IMR-90 (cell line): ENCODE measurements at regions not wholly inside any gene's neighbourhood (a gene's known extent, or its start where the extent isn't known, plus 50 kb on each side); places are given as distances from the start of the nearest gene placed in this dataset.
"Not testable (repeated sequence)": the region's sequence is repeated elsewhere in the genome, so short reads cannot be mapped to it uniquely, and the experiment has no call there.

Source experiments
- ATAC-seq: fragments of 200-7000 bp; cut with Tn5 transposase; 2 replicates; pipeline ENCODE4 v1.9.1; 2020; ENCODE audit warnings: low read depth, mild to moderate bottlenecking, moderate library complexity
- BruUV-seq: library from RNA; stranded (reverse); fragments of 400-500 nt; replicated peaks from 2 replicates; lab custom pipeline; 2021; lab: Mats Ljungman, UMichigan
- CTCF ChIA-PET: fragments of 300-600 bp; formaldehyde crosslinking; extraction: SDS; loops from one replicate; lab custom pipeline; 2021; ENCODE audit warnings: antibody characterized with exemption; lab: Yijun Ruan, JAX
- POLR2A ChIA-PET: fragments of 300-600 bp; sonication (Branson Sonifier 250); formaldehyde crosslinking; loops from one replicate; lab custom pipeline; 2022; ENCODE audit warnings: antibody characterized with exemption; ENCODE audit not compliant: unreplicated experiment; lab: Charles Lee
- DNase-seq: peaks from one replicate; pipeline ENCODE4 v3.0.0; 2013
- H2AFZ ChIP-seq: replicated peaks from 2 replicates; pipeline ENCODE3; 2013; ENCODE audit warnings: low read length, mild to moderate bottlenecking; ENCODE audit not compliant: poor library complexity
- H2AK5ac ChIP-seq: 2 replicates; pipeline ENCODE4 v1.6.1; 2013; ENCODE audit warnings: low read depth, low read length, inconsistent platforms
- H2AK9ac ChIP-seq: replicated peaks from 2 replicates; pipeline ENCODE3; 2013; ENCODE audit warnings: mild to moderate bottlenecking, low read depth, low read length, moderate library complexity; ENCODE audit not compliant: poor library complexity
- H2BK120ac ChIP-seq: 2 replicates; pipeline ENCODE4 v1.6.1; 2013; ENCODE audit warnings: low read depth, low read length, inconsistent platforms
- H2BK15ac ChIP-seq: 3 replicates; pipeline ENCODE4 v1.6.1; 2013; ENCODE audit warnings: low read depth, low read length, inconsistent platforms
- H2BK20ac ChIP-seq: 2 replicates; pipeline ENCODE4 v1.6.1; 2013; ENCODE audit warnings: low read depth, mild to moderate bottlenecking, inconsistent platforms, low read length, moderate library complexity
- H2BK5ac ChIP-seq: 2 replicates; pipeline ENCODE4 v1.6.1; 2013; ENCODE audit warnings: mild to moderate bottlenecking, low read depth, low read length, inconsistent platforms; ENCODE audit not compliant: poor library complexity, severe bottlenecking
- H3K14ac ChIP-seq: replicated peaks from 2 replicates; pipeline ENCODE4 v1.6.1; 2013; ENCODE audit warnings: low read depth, low read length, inconsistent platforms
- H3K18ac ChIP-seq: 2 replicates; pipeline ENCODE4 v1.6.1; 2013; ENCODE audit warnings: low read depth, low read length, control low read depth
- H3K23ac ChIP-seq: 2 replicates; pipeline ENCODE4 v1.6.1; 2013; ENCODE audit warnings: low read depth, low read length, inconsistent platforms
- H3K27ac ChIP-seq: 2 replicates; pipeline ENCODE4 v1.5.1; 2013; ENCODE audit warnings: mild to moderate bottlenecking, control low read depth, low read length; ENCODE audit not compliant: insufficient read depth
- H3K27me3 ChIP-seq: 2 replicates; pipeline ENCODE4 v1.6.1; 2013; ENCODE audit warnings: low read length; ENCODE audit not compliant: control insufficient read depth, insufficient read depth
- H3K36me3 ChIP-seq: 2 replicates; pipeline ENCODE4 v1.6.1; 2013; ENCODE audit warnings: low read length, mixed read lengths; ENCODE audit not compliant: control insufficient read depth, insufficient read depth
- H3K4ac ChIP-seq: 2 replicates; pipeline ENCODE4 v1.6.1; 2013; ENCODE audit warnings: low read depth, low read length, inconsistent platforms
- H3K4me1 ChIP-seq: 2 replicates; pipeline ENCODE4 v1.6.1; 2013; ENCODE audit warnings: low read length, mixed read lengths; ENCODE audit not compliant: control insufficient read depth, insufficient read depth
- H3K4me2 ChIP-seq: 2 replicates; pipeline ENCODE4 v1.6.1; 2013; ENCODE audit warnings: low read depth, mild to moderate bottlenecking, control low read depth, low read length, moderate library complexity
- H3K4me3 ChIP-seq: 2 replicates; pipeline ENCODE4 v1.5.1; 2013; ENCODE audit warnings: low read depth, mild to moderate bottlenecking, control low read depth, low read length, moderate library complexity; ENCODE audit not compliant: insufficient read depth
- H3K56ac ChIP-seq: 2 replicates; pipeline ENCODE4 v1.6.1; 2013; ENCODE audit warnings: low read length, inconsistent platforms; ENCODE audit not compliant: insufficient read depth; ENCODE audit errors: extremely low read depth
- H3K79me1 ChIP-seq, 2 experiments: 2 replicates each; pipeline ENCODE4 v1.6.1; 2013; ENCODE audit warnings: low read length in 2 of 2, inconsistent platforms in 1 of 2, low read depth in 1 of 2
- H3K9ac ChIP-seq: 2 replicates; pipeline ENCODE4 v1.6.1; 2013; ENCODE audit warnings: low read depth, low read length, control low read depth
- H3K9me1 ChIP-seq: 2 replicates; pipeline ENCODE4 v1.6.1; 2013; ENCODE audit warnings: low read length, inconsistent platforms; ENCODE audit not compliant: insufficient read depth
- H3K9me3 ChIP-seq: 2 replicates; pipeline ENCODE4 v1.6.1; 2013; ENCODE audit warnings: low read length; ENCODE audit not compliant: control insufficient read depth, insufficient read depth
- H4K20me1 ChIP-seq: 2 replicates; pipeline ENCODE4 v1.6.1; 2013; ENCODE audit warnings: low read length, inconsistent platforms; ENCODE audit not compliant: insufficient read depth
- H4K5ac ChIP-seq: 2 replicates; pipeline ENCODE4 v1.6.1; 2013; ENCODE audit warnings: mild to moderate bottlenecking, low read depth, low read length, control low read depth
- H4K8ac ChIP-seq, 2 experiments: 2 replicates each; pipeline ENCODE4 v1.6.1; 2013; ENCODE audit warnings: low read depth in 2 of 2, low read length in 2 of 2, control low read depth in 1 of 2, inconsistent platforms in 1 of 2
- H4K91ac ChIP-seq: 2 replicates; pipeline ENCODE4 v1.6.1; 2013; ENCODE audit warnings: low read depth, low read length, inconsistent platforms; ENCODE audit not compliant: insufficient read depth
- WGBS, 2 experiments: methylation state at CpG; one replicate each; pipeline versions ENCODE4 v1.1.5 to v1.1.7; 2013; ENCODE audit warnings: missing lambda C conversion rate in 2 of 2; ENCODE audit not compliant: insufficient read length in 1 of 2; ENCODE audit errors: extremely low coverage in 2 of 2; 5-methylcytosine and 5-hydroxymethylcytosine counted together
- dilution Hi-C: fragments of 300-500 bp; cut with HindIII; formaldehyde crosslinking; loops from one replicate; pipeline ENCODE4 v1.14.3; 2018; ENCODE audit warnings: low sequenced_read_pairs; ENCODE audit not compliant: unreplicated experiment
- in situ Hi-C: fragments of 300-500 bp; cut with MboI; formaldehyde crosslinking; loops from 3 replicates; pipeline ENCODE4 v1.14.3; 2019; ENCODE audit warnings: low sequenced_read_pairs, inconsistent platforms, mixed read lengths
- intact Hi-C: fragments of 100-400 bp; cut with micrococcal nuclease; formaldehyde crosslinking; loops from 2 replicates; pipeline ENCODE4 v1.10.0; 2022

GRCh38 chr20:47447350-47448296 is 54.1 kb upstream of the NCOA3 start:
- H2BK20ac ChIP-seq, H3K23ac ChIP-seq, H3K4ac ChIP-seq, H3K9me1 ChIP-seq, ATAC-seq, H3K18ac ChIP-seq, H4K8ac ChIP-seq, H2BK15ac ChIP-seq, in situ Hi-C loops, H2AK5ac ChIP-seq, POLR2A ChIA-PET, H3K9me3 ChIP-seq, dilution Hi-C loops, BruUV-seq, H3K4me1 ChIP-seq, H3K27ac ChIP-seq, H3K4me3 ChIP-seq, H4K5ac ChIP-seq, H3K9ac ChIP-seq, H4K20me1 ChIP-seq, H2BK120ac ChIP-seq, H2BK5ac ChIP-seq, H3K4me2 ChIP-seq, H3K36me3 ChIP-seq, H3K27me3 ChIP-seq, H3K14ac ChIP-seq, H3K79me1 ChIP-seq, H2AFZ ChIP-seq, DNase-seq, H3K56ac ChIP-seq, H2AK9ac ChIP-seq, intact Hi-C loops, H4K91ac ChIP-seq: not testable (repeated sequence)
- CTCF ChIA-PET = interaction anchor here (0.6 kb wide), 1 partner anchor 42 kb away, joined by 6 read pairs; no protein-coding TSS in a partner anchor
- 83% methylated on average over 2 of the region's 15 CpGs; no CpG with 5 or more reads in 1 of the 2 experiments for WGBS, 2 experiments
